ELF-1 (cell line): ENCODE measurements at regions not wholly inside any gene's neighbourhood (a gene's known extent, or its start where the extent isn't known, plus 50 kb on each side); places are given as distances from the start of the nearest gene placed in this dataset.

Experiments used
- DNase-seq: peaks from one replicate; pipeline ENCODE4 v3.0.0-alpha.2; 2016; ENCODE audit warnings: low read depth, low spot score

DNA sequence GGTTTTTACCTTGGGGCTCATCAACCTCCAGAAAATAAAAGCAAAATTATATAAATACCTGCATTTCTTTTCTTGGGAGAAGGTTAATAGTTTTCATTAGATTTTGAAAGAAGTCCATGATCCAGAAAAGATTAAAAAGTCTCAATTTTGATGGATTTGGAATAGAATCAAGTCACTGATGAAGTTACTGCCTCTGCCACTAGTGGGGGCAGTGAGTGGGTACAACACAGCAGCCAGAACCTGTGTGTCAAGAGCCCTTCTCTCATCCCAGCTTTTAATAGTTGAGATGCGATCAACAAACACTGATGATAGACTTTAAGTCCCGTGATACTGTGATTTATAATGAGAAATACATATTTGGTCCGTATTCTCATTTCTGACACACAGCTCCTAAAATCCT is 686.7 kb downstream of the DIAPH3 start:
- DNase-seq = no peak

DNA sequence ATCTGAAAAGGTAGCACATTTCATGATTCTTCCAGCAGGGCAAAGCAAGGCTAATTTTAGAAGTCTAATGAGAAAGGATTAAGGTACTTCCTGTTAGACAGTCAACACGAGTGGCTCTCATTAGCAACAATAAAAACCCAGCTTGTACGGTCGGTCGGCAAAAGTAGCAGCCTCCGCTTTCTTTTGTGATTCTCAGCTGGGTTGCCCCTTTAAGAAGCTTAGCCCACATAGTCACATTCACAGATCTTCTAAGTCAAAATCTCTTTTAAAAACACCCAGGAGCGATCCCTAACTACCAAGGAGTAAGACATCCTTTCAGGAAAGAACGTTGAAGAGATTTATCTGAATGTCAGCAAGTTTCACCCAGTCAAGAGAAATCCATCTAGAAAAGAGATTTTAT is 684.8 kb downstream of the DIAPH3 start:
- no peak for DNase-seq

DNA sequence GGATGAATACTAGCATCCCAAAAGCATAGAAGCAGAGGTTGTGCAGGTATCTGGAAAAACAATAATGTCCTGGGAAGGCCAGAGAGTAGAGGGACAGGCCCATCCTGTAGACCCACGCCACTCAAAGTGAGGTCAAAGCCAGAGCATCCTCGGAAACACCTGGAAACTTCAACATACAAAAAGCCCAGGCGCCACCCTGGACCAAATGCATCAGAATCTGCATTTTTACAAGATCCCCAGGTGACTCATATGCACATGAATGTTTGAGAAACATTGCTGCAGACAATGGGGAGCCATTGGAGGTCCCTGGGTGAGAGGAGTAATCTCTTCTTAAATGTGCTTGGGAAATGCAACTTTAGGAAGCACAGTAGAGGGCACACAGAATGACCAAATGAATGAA is 684.1 kb downstream of the DIAPH3 start:
- DNase-seq = no peak

DNA sequence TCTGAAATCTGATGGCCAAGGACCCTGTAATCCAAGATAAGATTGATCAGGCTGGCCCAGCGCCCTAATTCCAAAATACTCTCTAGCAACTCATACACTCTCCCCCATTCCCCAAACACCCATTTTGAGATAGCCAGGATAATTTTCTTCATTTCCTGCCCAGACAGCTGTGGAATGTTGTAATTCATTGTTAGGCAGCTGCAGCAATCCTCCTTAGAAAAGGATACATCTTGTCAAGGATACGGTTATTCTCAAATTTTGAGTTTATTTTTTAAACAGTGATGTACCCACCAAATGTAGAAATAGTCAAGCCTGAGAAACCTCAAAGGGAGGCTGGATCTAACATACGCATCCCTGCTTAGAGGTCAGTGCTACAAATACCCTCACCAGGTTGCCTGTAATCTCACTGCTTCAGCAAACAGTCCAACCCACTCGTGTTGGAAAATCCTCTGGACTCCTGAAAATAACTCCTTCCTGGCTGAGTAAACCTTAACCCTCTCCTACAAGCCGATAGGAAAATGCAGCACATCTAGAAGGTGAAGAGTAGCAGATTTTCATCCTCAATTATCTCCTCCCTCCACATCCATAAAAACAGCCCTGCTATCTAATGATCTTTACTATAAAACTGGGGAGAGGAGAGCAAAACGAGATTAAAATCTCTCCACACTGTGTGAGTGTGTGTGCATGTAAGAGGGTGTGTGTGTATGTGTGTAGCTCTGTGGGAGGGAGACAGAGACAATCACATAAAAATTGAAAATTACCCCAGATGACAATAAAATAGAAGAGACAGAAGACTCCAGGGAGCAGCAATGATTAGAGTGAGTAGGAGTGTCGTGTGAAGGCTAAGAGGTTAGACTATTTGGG is 683.1 kb downstream of the DIAPH3 start:
- DNase-seq = no peak

DNA sequence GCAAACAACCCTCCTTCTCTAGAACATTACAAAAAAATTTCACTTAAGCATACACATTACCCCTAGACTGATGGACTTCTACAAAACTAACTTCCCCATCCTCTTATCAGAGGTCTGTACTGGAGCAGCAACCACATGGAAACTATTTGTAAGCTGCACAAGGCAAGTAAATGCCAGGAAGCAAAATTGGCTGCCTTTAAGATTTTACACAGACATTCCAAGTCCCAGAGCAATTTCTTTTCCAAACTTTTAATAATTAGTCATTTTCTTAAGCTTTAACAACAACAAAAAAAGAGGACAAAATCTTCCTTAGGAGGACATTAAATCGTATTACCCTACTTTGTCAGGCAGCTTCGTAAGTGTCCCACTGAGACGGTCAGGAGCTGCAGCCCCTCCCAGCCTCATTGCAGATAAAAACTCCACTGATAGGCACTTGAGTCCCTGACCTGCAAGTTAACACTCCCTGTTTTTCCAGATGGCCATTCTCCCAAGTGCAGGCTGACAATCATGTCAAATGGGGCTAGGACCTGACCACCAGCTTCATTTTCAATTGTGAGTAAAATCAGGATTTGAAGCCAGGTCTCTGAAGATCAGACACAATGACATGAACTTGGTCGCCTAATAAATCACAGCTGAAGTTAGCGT is 680.1 kb downstream of the DIAPH3 start:
- peak; percentile 39 for DNase-seq

DNA sequence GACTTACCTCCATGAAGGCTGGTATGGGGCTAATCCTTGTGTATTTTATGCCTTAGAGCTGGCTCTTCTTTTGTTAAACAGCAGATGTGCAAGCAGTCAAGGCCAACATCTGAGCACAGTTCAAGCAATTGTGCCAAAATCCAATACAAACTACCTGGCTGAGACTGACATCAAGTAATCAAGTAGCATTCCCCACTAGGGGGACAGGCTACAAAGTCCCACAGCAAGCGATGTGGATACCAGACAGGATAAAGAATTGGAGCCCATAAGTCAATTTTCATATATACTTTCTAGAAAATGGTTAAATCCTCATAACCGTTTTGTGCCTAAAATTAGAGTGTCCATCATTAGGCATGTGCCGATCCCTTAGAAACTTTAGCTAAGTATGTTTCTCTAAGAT is 675.8 kb downstream of the DIAPH3 start:
- no peak for DNase-seq

DNA sequence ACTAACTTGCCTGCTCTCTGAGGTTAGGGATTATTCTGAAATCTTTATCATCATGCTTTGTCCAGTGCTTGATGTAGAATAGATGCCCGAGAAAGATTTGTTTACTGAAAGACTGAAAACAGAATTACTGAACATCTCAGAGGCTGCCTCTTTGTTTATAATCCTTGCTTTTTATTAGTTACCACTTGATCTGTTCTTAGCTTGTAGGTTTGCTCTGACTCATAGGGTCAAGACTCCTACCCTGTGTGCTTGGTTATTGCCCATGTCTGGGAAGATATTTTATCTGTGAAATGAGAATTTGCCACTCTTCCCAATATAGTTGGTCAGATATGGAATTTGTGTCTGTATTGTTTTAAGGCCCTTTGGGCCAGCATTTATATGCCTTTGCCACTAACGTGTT is 675.3 kb downstream of the DIAPH3 start:
- no peak for DNase-seq

DNA sequence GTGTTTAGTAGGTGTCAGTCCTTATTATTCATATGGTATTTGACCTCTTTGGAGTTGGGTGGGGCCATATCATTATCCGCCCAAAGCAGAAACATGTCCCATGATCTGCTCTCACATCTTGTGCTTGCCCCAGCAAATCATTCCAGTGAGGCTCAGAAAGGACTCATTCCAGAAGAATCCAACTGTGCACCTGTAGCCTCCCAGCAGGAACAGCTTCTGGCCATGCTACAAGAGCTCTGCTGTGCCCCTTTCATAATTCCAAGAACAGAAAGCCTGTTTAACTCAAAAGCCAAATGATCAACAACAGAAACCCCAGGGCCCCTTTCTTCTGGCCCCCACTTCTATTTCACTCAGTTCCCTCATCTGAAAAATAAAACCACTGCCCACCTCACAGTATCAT is 673.1 kb downstream of the DIAPH3 start:
- no peak for DNase-seq

DNA sequence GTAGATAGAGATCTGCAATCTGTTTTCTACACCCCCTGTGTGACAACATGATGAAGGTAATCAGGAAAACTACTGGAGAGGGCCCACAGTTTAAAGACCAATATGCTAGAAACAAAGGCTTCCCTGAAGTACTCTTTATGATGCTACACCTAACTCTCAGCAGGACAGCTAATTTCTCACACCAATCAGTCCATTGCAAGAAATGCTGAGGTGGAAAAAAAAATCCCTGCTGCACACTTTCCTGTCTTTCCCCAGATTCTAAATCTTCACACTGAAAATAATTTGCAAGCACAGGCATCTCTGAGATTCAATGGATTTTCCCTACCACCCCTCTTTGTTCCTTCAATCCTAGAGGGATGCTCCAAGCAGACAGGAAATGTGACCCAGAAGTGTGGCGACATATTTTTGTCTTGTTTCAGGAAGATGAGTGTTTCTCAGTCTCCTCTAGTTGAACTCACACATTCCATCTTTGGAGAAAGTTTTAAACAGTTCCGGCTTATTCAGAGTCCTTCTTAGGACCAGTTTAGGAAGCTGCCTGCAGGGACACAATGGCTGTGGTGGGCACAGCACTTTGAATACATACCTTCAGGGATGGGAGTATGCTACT is 671.6 kb downstream of the DIAPH3 start:
- no peak for DNase-seq

DNA sequence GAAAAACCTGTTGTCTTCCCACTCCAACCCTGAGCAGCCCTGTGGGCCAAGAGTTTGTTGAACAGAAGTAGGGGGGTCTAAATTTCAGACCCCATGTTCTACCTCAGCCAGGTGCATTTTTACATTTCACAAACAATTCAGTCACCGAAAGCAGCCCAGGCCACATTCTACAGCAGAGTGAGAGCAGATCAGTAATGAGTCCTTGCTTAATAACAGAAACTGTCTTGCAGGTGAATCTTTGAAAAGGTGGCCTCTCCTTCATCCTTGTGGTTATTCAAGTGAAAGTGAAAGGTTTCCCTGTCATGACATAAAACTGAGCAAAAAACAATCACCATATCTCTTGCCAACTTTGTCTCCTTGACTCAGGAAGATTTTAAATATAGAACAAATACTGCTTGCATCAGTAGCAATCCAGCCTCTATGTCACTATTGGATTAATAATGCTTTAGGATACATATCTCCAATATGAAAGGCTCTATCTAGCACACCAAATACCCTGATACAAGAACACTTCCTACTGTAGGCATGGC is 670.2 kb downstream of the DIAPH3 start:
- no peak for DNase-seq

DNA sequence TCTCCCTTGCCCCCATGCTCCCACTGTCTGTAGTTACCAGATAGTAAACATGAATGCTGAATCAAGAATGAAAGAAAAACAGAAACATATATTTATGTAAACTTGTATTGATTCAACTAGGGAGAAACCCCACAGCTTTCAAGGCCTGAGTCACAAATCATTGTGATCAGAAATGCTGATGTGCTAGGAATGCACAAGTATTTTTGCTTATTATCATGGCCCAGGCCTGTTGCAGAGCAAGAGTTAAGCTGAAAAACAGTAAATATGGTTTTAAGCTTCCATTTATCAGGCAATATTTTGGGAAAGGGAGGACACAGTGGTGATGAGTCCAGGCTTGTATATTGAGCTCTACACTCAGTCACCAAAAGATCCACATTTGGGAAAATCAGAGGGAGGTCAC is 669.6 kb downstream of the DIAPH3 start:
- no peak for DNase-seq

DNA sequence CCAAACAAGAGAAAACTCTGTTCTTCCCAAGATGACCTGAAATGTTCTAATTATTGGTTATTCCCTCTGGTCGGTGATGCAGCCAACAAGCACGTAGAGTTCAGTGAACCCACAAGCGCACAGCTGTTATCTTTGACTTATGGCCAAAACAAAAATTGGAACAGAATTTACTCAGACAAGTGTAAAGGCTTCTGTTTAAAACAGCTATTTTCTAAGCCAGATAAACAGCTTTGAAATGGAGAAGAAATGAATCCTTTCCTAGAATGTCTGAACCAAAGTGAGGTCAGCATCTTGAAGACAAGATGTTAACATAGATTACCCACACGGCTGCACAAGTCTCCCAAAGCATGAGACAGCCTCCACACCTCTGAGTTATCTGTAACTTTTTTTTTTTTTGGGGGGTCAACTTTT is 669.2 kb downstream of the DIAPH3 start:
- no peak for DNase-seq

DNA sequence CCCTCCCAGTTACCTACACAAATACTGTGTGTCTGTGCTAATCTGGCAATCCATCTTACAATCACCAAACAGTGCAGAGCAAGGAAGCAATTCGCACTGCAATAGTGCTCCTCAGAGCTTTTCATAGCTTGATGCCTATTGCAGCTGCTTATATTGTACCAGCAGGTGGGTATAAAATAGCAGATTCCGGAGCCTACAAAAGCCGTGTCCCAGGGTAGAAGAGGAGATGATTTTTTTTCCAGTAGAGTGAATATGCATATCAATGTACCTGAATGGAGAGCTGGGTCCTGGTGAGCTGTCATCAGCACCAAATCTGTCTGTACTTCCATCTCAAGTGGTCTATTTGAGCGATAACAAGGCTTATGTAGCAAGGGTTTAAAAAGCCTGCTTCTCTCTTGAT is 668.4 kb downstream of the DIAPH3 start:
- no peak for DNase-seq

DNA sequence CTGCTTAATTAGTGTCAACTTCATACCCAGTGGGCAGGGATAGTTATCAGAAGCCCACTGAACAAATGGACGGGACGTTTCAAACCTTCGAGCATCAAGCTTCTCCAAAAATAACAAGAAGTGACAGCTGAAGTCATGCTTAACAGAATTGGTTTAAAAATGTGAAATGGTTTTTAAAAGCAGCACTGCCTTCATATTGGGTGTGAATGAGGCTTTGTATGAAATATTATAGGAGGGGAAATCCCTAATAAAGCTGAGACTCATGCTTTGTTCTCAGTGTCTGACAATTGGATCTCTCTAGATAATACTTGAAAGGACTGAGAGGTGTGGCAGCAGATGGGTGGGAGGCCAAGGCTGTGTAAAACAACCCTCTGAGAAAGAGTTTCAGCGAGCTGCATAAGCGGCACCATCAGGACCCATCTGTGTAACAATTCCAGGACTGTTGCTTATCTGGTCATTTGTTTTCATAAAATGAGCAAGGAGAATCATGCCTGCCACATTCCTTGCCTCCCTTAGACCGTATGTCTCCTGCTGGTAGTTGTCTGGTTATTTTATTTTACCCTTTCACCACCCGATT is 667.7 kb downstream of the DIAPH3 start:
- no peak for DNase-seq

DNA sequence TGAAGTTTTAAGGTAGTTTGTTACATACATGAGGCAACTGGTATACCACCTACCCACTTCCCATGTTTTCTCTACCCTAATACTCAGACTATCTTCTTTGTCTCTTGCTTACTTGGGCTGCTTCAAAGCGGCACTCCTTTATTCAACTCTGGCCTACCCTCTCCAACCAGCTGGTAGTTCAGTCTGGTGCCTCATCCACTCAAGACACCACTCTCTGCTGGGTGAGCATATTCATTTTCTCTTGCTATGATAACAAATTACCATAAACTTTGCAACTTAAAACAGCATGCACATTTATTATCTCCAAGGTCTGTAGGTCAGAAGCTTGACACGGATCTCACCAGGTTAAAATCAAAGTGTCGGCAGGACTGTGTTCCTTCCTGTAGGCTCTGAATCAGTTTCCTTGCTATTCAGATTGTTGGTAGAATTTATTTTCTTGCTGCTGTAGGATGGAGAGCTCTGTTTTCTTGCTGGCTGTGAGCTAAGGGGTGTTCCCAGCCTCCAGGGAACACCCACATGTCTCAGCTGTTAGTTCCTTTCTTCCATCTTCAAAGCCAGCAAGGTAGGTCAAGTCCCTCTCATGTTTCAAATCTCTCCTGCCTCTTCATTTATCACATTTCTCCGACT is 666.0 kb downstream of the DIAPH3 start:
- no peak for DNase-seq

DNA sequence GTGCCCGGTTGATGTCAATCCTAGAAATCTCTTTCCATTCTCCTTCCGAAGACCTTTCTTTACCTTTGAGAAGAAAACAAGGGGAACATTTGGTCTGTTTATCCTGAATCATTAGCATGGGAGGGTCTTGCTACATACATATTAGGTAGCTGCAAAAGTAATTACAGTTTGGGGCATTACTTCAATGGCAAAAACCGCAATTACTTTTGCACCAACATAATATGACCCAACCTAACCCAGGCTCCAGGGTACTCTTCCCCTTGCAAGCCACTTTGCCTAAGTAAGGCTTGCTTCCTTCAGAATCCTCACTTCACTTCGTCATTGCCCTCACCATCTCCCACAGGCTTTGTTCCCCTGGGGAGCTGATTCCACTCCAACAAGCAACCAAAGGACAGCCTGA is 662.7 kb downstream of the DIAPH3 start:
- no peak for DNase-seq

DNA sequence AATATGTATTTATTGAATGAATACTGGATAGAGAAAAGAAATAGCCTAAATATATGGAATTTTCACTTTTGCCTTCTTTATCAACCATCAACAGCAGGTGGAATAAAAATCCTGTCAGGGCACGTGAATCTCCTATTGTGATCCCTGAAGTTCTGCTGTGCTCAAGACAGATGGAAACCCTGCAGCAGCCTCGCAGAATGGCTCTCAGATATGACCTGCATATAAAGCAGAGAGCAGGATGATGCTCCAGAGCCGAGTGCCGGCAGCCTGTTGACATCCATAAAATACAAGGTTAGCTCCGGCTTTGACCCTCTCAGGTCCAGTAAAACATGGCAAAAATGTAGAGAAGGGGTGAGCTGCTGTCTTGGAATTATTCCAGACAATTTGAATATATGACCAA is 659.3 kb downstream of the DIAPH3 start:
- no peak for DNase-seq

DNA sequence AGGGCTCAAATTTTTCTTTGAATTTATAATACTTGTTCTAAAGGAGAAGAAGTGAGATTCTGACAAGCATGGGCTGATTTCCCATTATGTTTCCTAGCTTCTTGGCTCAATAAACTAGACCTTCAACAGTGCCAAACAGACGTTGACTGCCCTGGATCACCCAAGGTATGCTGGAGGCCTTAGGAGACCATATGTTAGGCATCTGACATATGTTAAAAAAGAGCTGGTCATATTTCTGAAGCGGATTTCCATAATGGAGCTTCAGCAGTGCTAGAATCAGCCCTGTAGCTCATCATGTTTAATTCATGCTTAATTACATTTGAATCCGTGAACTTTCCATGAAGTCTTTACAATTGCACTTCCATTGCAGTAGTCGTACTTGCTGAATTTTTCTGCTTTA is 653.3 kb downstream of the DIAPH3 start:
- DNase-seq = no peak

DNA sequence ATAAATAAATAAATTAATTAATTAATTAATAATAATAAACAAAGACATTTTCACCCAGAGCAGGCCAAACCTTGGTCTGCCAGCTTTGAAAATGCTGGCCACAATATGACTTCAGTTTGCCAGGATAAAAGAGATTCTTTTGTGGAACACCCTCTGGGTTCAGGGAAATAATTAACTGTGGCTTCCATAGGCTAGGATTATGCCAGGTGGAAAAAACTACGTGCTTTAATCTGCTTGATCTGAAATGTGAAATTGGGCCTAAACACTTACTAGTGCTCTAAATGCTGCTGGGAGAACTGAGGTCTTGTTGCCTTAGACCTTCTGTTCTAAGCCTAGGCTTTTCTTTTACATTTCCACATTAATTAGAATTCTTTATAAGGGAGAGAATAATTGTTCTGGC is 650.0 kb downstream of the DIAPH3 start:
- DNase-seq = no peak

DNA sequence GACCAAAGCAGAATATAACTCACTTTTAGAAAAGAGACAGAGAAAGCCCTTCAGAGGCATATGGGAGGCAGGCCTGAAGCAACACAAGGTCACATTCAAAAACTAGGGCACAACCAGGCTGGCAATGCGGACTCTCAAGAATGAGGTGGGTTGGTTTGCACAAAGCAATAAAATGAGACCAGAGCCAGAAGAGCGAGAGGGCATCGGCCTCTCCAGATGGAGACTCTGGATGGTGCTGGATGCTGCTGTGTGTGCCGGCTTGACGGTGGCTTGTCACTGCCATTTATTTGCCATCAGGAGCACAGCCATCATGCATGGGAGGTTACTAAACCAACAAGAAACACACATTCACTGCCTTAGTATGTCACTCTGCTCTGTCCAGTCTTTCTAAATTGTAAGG is 649.4 kb downstream of the DIAPH3 start:
- DNase-seq = no peak

DNA sequence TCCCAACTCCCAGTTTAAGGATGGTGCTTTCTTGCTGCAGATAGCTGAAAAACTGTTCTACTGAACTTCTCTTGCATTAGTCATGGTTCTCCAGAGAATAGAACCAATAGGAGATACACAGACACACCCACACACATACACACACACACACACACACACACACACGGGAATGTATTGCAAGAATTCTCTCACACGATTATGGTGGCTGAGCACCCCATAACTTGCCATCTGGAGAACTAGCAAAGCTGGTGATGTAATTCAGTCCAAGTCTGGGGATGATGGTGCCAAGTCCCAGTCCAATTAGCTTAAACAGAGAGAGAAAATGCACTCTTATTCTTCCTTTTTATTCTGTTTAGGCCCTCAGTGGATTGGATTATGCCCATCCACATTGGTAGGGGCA is 643.9 kb downstream of the DIAPH3 start:
- DNase-seq = no peak

DNA sequence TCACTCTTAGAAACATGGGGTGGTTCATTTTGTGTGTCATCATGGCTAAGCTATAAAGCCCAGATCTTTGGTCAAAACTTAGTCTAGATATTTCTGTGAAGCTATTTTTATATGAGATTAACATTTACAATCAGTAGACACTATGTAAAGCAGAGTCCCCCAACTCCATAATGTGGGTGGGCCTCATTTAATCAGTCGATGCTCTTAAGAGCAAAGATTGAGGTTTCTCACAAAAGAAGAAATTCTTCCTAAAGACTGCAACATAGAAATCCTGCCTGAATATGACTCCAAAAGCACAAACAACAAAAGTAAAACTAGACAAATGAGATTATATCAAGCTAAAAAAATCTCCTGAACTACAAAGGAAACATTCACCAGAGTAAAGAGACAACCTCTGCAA is 642.2 kb downstream of the DIAPH3 start:
- no peak for DNase-seq
